ENCODE measurements at regions not wholly inside any gene's neighbourhood (a gene's known extent, or its start where the extent isn't known, plus 50 kb on each side); places are given as distances from the start of the nearest gene placed in this dataset.

- TF ChIP-seq CTCF (IDR thresholded peaks at IDR 0.05) (no peak), POLR2A (IDR thresholded peaks at IDR 0.05) (no peak)
Measured at GRCh38 chr2:144922519-144922918, 402.6 kb upstream of the ZEB2 start.

Data from uterus (tissue), 2 donors.